ENCODE measurements at regions not wholly inside any gene's neighbourhood (a gene's known extent, or its start where the extent isn't known, plus 50 kb on each side); places are given as distances from the start of the nearest gene placed in this dataset.

DNA sequence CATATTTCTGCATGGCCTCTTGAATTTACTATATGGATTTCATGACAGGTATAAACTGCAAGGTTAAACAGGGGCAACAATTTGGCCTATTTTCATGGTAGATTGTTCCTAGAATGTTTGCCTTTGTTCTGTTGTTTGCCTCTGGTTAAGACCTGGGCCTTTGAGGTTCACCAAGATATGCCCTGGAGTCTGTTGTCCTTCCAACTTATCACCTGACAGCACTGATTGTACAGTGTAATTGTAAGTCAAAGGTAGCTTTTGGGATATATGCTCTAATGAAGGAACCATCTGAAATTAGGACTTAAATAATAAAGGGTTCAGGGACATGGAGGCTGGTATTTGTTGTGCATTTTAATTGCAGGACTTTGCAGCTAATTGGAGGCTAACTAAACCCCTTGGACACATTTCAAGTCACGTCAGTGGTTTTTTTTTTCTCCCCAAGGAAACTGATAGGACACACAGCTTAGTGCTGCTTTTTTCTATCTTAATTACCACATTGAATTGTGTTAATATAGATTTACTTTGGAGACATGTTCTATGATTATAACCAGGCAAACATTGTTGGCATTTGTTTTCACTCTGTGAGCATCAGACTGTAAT, 771.2 kb upstream of the LINC00305 start:
- TF ChIP-seq, protein P1, sequence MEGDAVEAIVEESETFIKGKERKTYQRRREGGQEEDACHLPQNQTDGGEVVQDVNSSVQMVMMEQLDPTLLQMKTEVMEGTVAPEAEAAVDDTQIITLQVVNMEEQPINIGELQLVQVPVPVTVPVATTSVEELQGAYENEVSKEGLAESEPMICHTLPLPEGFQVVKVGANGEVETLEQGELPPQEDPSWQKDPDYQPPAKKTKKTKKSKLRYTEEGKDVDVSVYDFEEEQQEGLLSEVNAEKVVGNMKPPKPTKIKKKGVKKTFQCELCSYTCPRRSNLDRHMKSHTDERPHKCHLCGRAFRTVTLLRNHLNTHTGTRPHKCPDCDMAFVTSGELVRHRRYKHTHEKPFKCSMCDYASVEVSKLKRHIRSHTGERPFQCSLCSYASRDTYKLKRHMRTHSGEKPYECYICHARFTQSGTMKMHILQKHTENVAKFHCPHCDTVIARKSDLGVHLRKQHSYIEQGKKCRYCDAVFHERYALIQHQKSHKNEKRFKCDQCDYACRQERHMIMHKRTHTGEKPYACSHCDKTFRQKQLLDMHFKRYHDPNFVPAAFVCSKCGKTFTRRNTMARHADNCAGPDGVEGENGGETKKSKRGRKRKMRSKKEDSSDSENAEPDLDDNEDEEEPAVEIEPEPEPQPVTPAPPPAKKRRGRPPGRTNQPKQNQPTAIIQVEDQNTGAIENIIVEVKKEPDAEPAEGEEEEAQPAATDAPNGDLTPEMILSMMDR (conservative IDR thresholded peaks at IDR 0.05): no peak
- TF ChIP-seq ZFX (IDR thresholded peaks at IDR 0.05): no peak
